ENCODE measurements at regions not wholly inside any gene's neighbourhood (a gene's known extent, or its start where the extent isn't known, plus 50 kb on each side); places are given as distances from the start of the nearest gene placed in this dataset.
"Not testable (repeated sequence)": the region's sequence is repeated elsewhere in the genome, so short reads cannot be mapped to it uniquely, and the experiment has no call there.

DNA sequence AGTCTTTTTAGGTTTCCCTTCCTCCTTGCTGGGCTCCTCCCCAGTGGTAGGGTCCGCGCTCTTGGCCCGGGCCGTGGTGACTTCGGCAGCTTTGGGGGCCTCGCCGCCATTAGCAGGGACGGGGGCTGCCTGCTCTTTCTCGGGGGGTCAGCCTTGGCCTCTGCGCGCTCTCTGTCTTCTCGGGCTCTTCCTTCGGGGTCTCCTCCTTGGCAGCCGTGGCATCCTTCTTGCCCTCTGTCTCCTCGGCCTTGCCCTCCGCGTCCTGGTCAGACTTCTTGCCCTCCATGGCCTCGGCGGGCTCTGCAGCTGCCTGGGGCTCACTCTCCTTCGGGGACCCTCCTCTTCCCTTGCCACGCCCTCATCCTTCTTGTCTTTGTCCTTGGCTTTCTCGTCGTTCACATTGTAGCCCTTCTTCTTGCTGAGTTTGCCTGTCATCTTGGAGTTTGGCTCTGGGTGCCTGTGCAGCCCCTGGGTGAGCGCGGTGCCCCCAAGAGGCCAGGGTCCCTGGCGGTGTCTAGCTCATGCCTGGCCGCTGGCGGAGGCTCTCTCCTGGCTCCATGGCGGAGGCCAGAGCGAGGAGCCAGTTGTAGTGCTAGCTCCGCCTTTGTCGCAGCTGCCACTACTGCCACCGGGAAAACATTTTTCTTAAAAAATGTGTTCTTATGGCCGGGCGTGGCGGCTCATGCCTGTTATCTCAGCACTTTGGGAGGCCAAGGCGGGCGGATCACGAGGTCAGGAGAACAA is 283.0 kb upstream of the SGCG start:
- no peak overlapping the region for H2BK15ac ChIP-seq (replicated peaks; ENCODE audit: low read depth)
- H3K4me3 ChIP-seq (ENCODE audit: low read length), result no peak overlapping the region
- H3K36me3 ChIP-seq (ENCODE audit: control insufficient read depth, insufficient read depth, low read length), result no peaks in the 10 kb centered on the region
- no peak overlapping the region for H3K56ac ChIP-seq (ENCODE audit: low read length)
- no peak overlapping the region for H4K5ac ChIP-seq (ENCODE audit: low read length)
- no peaks in the 10 kb centered on the region for H3K27me3 ChIP-seq (ENCODE audit: insufficient read depth, low read length, poor library complexity)
- H3K79me2 ChIP-seq (ENCODE audit: control insufficient read depth, insufficient read depth, low read length), result no peaks in the 10 kb centered on the region
- no peak overlapping the region for H3K27ac ChIP-seq (ENCODE audit: low read depth, low read length)
- H3K18ac ChIP-seq (ENCODE audit: low read length), result no peak overlapping the region
- WGBS (ENCODE audit: extremely low coverage, insufficient coverage, low lambda C conversion rate), result no CpG with 5 or more reads among the region's 39 CpGs
- H2BK120ac ChIP-seq (ENCODE audit: low read depth, low read length), result no peak overlapping the region
- DNase-seq, result no peak
- no peak overlapping the region for H3K4ac ChIP-seq (ENCODE audit: low read depth, low read length)
- H3K23ac ChIP-seq (ENCODE audit: low read length), result no peak overlapping the region
- no peak overlapping the region for H2BK5ac ChIP-seq (ENCODE audit: low read length)
- H2AK5ac ChIP-seq (ENCODE audit: low read length), result no peak overlapping the region
- H3K79me1 ChIP-seq (ENCODE audit: low read length), result no peaks in the 10 kb centered on the region
- H4K8ac ChIP-seq (ENCODE audit: low read depth, low read length), result no peak overlapping the region
- no peak overlapping the region for H3K4me2 ChIP-seq (ENCODE audit: low read length)
- peaks cover 2% of the 10 kb centered on the region for H3K4me1 ChIP-seq (ENCODE audit: control insufficient read depth, low read depth, low read length)
- H3K9ac ChIP-seq (ENCODE audit: low read length), result no peak overlapping the region

DNA sequence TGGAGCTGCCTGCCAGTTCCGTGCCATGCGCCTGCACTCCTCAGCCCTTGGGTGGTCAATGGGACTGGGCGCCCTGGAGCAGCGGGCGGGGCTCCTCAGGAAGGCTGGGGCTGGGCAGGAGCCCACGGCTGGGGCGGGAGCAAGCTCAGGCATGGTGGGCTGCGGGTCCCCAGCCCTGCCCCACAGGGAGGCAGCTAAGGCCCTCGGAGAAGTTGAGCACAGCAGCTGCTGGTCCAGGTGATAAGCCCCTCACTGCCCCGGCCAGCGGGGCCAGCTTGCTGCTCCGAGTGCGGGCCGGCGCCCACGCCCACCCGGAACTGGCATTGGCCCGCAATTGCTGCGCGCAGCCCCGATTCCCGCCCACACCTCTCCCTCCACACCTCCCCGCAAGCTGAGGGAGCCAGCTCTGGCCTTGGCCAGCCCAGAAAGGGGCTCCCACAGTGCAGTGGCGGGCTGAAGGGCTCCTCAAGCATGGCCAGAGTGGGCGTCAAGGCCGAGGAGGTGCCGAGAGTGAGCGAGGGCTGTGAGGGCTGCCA is 280.3 kb upstream of the SGCG start:
- not testable (repeated sequence) for H3K56ac ChIP-seq (ENCODE audit: low read length); H2BK5ac ChIP-seq (ENCODE audit: low read length); H3K23ac ChIP-seq (ENCODE audit: low read length); H3K4me1 ChIP-seq (ENCODE audit: control insufficient read depth, low read depth, low read length); H3K79me2 ChIP-seq (ENCODE audit: control insufficient read depth, insufficient read depth, low read length); H3K4me2 ChIP-seq (ENCODE audit: low read length); H3K27me3 ChIP-seq (ENCODE audit: insufficient read depth, low read length, poor library complexity); H3K4ac ChIP-seq (ENCODE audit: low read depth, low read length); H3K36me3 ChIP-seq (ENCODE audit: control insufficient read depth, insufficient read depth, low read length); H3K18ac ChIP-seq (ENCODE audit: low read length); H2BK120ac ChIP-seq (ENCODE audit: low read depth, low read length); DNase-seq; H3K4me3 ChIP-seq (ENCODE audit: low read length); H3K27ac ChIP-seq (ENCODE audit: low read depth, low read length); H2AK5ac ChIP-seq (ENCODE audit: low read length); H4K8ac ChIP-seq (ENCODE audit: low read depth, low read length); H3K79me1 ChIP-seq (ENCODE audit: low read length); H4K5ac ChIP-seq (ENCODE audit: low read length); H3K9ac ChIP-seq (ENCODE audit: low read length); H2BK15ac ChIP-seq (replicated peaks; ENCODE audit: low read depth)
- no CpG with 5 or more reads among the region's 28 CpGs for WGBS (ENCODE audit: extremely low coverage, insufficient coverage, low lambda C conversion rate)

DNA sequence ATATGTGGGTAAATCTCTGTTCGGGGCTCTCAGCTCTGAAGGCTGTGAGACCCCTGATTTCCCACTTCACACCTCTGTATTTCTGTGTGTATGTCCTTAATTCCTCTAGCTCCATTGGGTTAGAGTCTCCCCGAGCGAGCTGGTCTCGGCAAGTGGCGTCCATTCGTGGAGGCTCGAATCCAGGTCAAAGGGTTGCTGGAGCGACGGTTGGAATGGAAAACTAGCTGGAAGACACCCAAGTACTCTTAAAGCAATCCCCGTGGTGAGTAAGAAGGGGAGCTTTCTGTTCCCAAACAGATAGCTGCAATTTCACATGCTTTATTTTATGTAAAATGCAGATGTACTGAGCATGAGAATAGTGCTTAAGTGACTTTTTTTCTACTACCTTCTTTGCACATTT is 277.5 kb upstream of the SGCG start:
- Histone ChIP-seq H3K56ac (ENCODE audit: low read length) (no peak overlapping the region), H3K4me1 (ENCODE audit: control insufficient read depth, low read depth, low read length) (no peaks in the 10 kb centered on the region), H3K27me3 (ENCODE audit: insufficient read depth, low read length, poor library complexity) (no peaks in the 10 kb centered on the region), H2BK120ac (ENCODE audit: low read depth, low read length) (no peak overlapping the region), H3K27ac (ENCODE audit: low read depth, low read length) (no peak overlapping the region), H3K4ac (ENCODE audit: low read depth, low read length) (no peak overlapping the region), H2BK15ac (replicated peaks; ENCODE audit: low read depth) (no peak overlapping the region), H3K4me2 (ENCODE audit: low read length) (no peak overlapping the region), H3K36me3 (ENCODE audit: control insufficient read depth, insufficient read depth, low read length) (no peaks in the 10 kb centered on the region), H3K4me3 (ENCODE audit: low read length) (no peak overlapping the region), H3K18ac (ENCODE audit: low read length) (no peak overlapping the region), H3K9ac (ENCODE audit: low read length) (no peak overlapping the region), H2AK5ac (ENCODE audit: low read length) (no peak overlapping the region), H3K23ac (ENCODE audit: low read length) (no peak overlapping the region), H3K79me1 (ENCODE audit: low read length) (no peaks in the 10 kb centered on the region), H4K5ac (ENCODE audit: low read length) (no peak overlapping the region), H4K8ac (ENCODE audit: low read depth, low read length) (no peak overlapping the region), H3K79me2 (ENCODE audit: control insufficient read depth, insufficient read depth, low read length) (no peaks in the 10 kb centered on the region), H2BK5ac (ENCODE audit: low read length) (no peak overlapping the region)
- DNase-seq, result no peak
- no CpG with 5 or more reads among the region's 10 CpGs for WGBS (ENCODE audit: extremely low coverage, insufficient coverage, low lambda C conversion rate)

DNA sequence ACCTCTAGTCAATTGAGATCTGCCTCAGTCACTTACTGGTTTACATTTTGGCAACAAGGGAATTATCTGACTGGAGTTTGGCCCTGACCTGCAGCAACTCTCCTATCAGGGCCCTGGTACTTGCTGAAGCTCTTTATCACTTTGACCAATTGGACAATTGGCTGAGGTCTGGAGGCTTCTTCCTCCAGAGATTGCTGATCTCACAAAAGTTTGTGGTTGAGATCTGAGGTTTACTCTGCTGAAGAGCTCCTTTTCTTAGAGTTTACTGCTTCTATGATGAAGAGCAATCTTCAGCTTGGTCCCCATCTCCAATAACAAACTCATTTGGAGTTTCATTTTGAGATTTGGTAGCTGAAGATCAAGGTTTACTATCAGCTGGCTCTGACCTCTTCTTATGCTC is 276.9 kb upstream of the SGCG start:
- no peaks in the 10 kb centered on the region for H3K79me1 ChIP-seq (ENCODE audit: low read length)
- no peak overlapping the region for H2AK5ac ChIP-seq (ENCODE audit: low read length)
- no peaks in the 10 kb centered on the region for H3K27me3 ChIP-seq (ENCODE audit: insufficient read depth, low read length, poor library complexity)
- no peak overlapping the region for H4K8ac ChIP-seq (ENCODE audit: low read depth, low read length)
- no peaks in the 10 kb centered on the region for H3K36me3 ChIP-seq (ENCODE audit: control insufficient read depth, insufficient read depth, low read length)
- no peak overlapping the region for H3K56ac ChIP-seq (ENCODE audit: low read length)
- no peak overlapping the region for H2BK120ac ChIP-seq (ENCODE audit: low read depth, low read length)
- DNase-seq, result no peak
- no peak overlapping the region for H3K18ac ChIP-seq (ENCODE audit: low read length)
- H2BK5ac ChIP-seq (ENCODE audit: low read length), result no peak overlapping the region
- no peak overlapping the region for H3K23ac ChIP-seq (ENCODE audit: low read length)
- no peak overlapping the region for H3K4me2 ChIP-seq (ENCODE audit: low read length)
- no peak overlapping the region for H3K4me3 ChIP-seq (ENCODE audit: low read length)
- no peaks in the 10 kb centered on the region for H3K79me2 ChIP-seq (ENCODE audit: control insufficient read depth, insufficient read depth, low read length)
- no peak overlapping the region for H2BK15ac ChIP-seq (replicated peaks; ENCODE audit: low read depth)
- H3K4ac ChIP-seq (ENCODE audit: low read depth, low read length), result no peak overlapping the region
- no peak overlapping the region for H3K27ac ChIP-seq (ENCODE audit: low read depth, low read length)
- no peak overlapping the region for H4K5ac ChIP-seq (ENCODE audit: low read length)
- H3K9ac ChIP-seq (ENCODE audit: low read length), result no peak overlapping the region
- H3K4me1 ChIP-seq (ENCODE audit: control insufficient read depth, low read depth, low read length), result no peaks in the 10 kb centered on the region

DNA sequence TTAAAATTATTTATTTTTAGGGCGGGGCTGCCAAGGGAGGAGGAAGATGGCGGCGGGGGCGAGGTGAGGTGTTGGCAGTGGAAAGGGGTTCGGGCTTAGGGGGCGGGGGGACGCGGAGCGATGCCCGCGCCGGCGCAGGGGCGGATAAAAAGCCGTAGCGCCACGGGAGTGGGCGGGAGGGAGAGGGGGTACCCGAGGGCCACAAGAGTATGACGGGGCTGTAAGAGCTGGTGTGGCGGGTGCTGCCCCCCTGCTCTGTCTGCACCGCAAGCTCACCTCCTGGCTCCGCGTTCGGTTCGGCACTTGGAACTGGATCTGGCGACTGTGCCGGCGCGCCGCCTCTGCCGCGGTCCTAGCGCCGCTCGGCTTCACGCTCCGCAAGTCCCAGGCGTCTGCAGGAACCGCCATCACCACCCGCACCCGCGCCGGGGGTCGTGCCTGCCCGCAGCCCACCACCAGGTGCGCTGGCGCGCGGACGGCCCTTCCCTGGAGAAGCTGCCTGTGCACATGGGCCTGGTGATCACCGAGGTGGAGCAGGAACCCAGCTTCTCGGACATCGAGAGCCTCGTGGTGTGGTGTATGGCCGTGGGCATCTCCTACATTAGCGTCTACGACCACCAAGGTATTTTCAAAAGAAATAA is 265.2 kb upstream of the SGCG start:
- Histone ChIP-seq H3K4me2 (ENCODE audit: low read length) (no peak overlapping the region), H2BK15ac (replicated peaks; ENCODE audit: low read depth) (no peak overlapping the region), H2AK5ac (ENCODE audit: low read length) (no peak overlapping the region), H3K27me3 (ENCODE audit: insufficient read depth, low read length, poor library complexity) (no peaks in the 10 kb centered on the region), H3K4ac (ENCODE audit: low read depth, low read length) (peak overlapping the region; percentile 62), H3K18ac (ENCODE audit: low read length) (peak overlapping the region; percentile 93), H3K27ac (ENCODE audit: low read depth, low read length) (peak overlapping the region; percentile 22), H3K4me3 (ENCODE audit: low read length) (peak overlapping the region; percentile 68), H2BK120ac (ENCODE audit: low read depth, low read length) (peak overlapping the region; percentile 18), H4K8ac (ENCODE audit: low read depth, low read length) (no peak overlapping the region), H3K56ac (ENCODE audit: low read length) (peak overlapping the region; percentile 92), H4K5ac (ENCODE audit: low read length) (no peak overlapping the region), H3K4me1 (ENCODE audit: control insufficient read depth, low read depth, low read length) (no peaks in the 10 kb centered on the region), H3K79me1 (ENCODE audit: low read length) (no peaks in the 10 kb centered on the region), H3K23ac (ENCODE audit: low read length) (no peak overlapping the region), H3K9ac (ENCODE audit: low read length) (peak overlapping the region; percentile 85), H3K36me3 (ENCODE audit: control insufficient read depth, insufficient read depth, low read length) (no peaks in the 10 kb centered on the region), H3K79me2 (ENCODE audit: control insufficient read depth, insufficient read depth, low read length) (no peaks in the 10 kb centered on the region), H2BK5ac (ENCODE audit: low read length) (no peak overlapping the region)
- peak; percentile 93 for DNase-seq
- WGBS (ENCODE audit: extremely low coverage, insufficient coverage, low lambda C conversion rate), result no CpG with 5 or more reads among the region's 58 CpGs
